Vagina (tissue), 2 donors: ENCODE measurements at regions not wholly inside any gene's neighbourhood (a gene's known extent, or its start where the extent isn't known, plus 50 kb on each side); places are given as distances from the start of the nearest gene placed in this dataset.

Experiments
- DNase-seq, 2 donors: peaks; one replicate each; pipeline ENCODE4 v3.0.0-alpha.2; 2017; ENCODE audit errors: extremely low spot score in 2 of 2
- H3K27ac ChIP-seq: fragments of 200-600 bp; sonication (generic); one replicate; pipeline ENCODE4 v1.5.1; 2019
- H3K27me3 ChIP-seq: fragments of 200-600 bp; sonication (generic); one replicate; pipeline ENCODE4 v1.5.1; 2019
- H3K36me3 ChIP-seq, 2 donors: fragments of 200-600 bp; sonication (generic); one replicate each; pipeline ENCODE4 v1.5.1; 2017 to 2019
- H3K4me1 ChIP-seq: fragments of 200-600 bp; sonication (generic); one replicate; pipeline ENCODE4 v1.5.1; 2019
- H3K4me3 ChIP-seq, 2 donors: fragments of 200-600 bp; sonication (generic); 1 replicate in 1 of 2; 2 replicates in 1 of 2; pipeline ENCODE4 v1.5.1; 2016 to 2019
- H3K9me3 ChIP-seq: fragments of 200-600 bp; sonication (generic); one replicate; pipeline ENCODE4 v1.5.1; 2019
- CTCF ChIP-seq, 3 experiments: fragments of 450-650 bp in 2 of 3; fragments of 200-600 bp in 1 of 3; sonication (generic) in 1 of 3; IDR thresholded peaks; one replicate each; pipeline ENCODE4 v1.5.1; 2017 to 2019; ENCODE audit warnings: antibody characterized with exemption in 3 of 3, mild to moderate bottlenecking in 2 of 3, moderate library complexity in 2 of 3
- POLR2A ChIP-seq, 2 donors: fragments of 450-650 bp; IDR thresholded peaks; one replicate each; pipeline ENCODE4 v1.6.1; 2017; ENCODE audit warnings: antibody characterized with exemption in 2 of 2, mild to moderate bottlenecking in 2 of 2, moderate library complexity in 2 of 2
- POLR2AphosphoS5 ChIP-seq, 2 donors: sonication (generic); formaldehyde crosslinking; IDR thresholded peaks; one replicate each; pipeline ENCODE4 v1.9.0; 2017; ENCODE audit warnings: antibody characterized with exemption in 2 of 2, mild to moderate bottlenecking in 2 of 2, low read depth in 1 of 2; ENCODE audit not compliant: insufficient read depth in 1 of 2
- intact Hi-C: fragments of 100-400 bp; cut with DNase I; formaldehyde crosslinking; loops from one replicate; pipeline ENCODE4 v1.15.1; 2023

GRCh38 chr1:193539731-193540459 is 353.5 kb upstream of the B3GALT2 start:
- no peaks in the 10 kb centered on the region for H3K27me3 ChIP-seq
- H3K4me3 ChIP-seq, result no peak overlapping the region
- H3K9me3 ChIP-seq, result no peaks in the 10 kb centered on the region
- TF ChIP-seq POLR2AphosphoS5 (IDR thresholded peaks at IDR 0.05; ENCODE audit: insufficient read depth in 1 of 2, low read depth in 1 of 2) (no peak), POLR2A (IDR thresholded peaks at IDR 0.05) (no peak), CTCF (IDR thresholded peaks at IDR 0.05) (no peak)
- H3K36me3 ChIP-seq, result no peaks in the 10 kb centered on the region
- intact Hi-C loops, result no loop called here
- H3K27ac ChIP-seq, result no peak overlapping the region
- DNase-seq, result no peak
- H3K4me1 ChIP-seq, result no peaks in the 10 kb centered on the region

GRCh38 chr1:193538680-193539079 is 352.3 kb upstream of the B3GALT2 start:
- no peak overlapping the region for H3K4me3 ChIP-seq
- intact Hi-C loops, result no loop called here
- no peak overlapping the region for H3K27ac ChIP-seq
- H3K4me1 ChIP-seq, result no peaks in the 10 kb centered on the region
- no peak for TF ChIP-seq CTCF (IDR thresholded peaks at IDR 0.05)
- TF ChIP-seq POLR2A (IDR thresholded peaks at IDR 0.05), result no peak
- TF ChIP-seq POLR2AphosphoS5 (IDR thresholded peaks at IDR 0.05; ENCODE audit: insufficient read depth in 1 of 2, low read depth in 1 of 2), result no peak
- H3K27me3 ChIP-seq, result no peaks in the 10 kb centered on the region
- no peaks in the 10 kb centered on the region for H3K9me3 ChIP-seq
- no peaks in the 10 kb centered on the region for H3K36me3 ChIP-seq
- DNase-seq, result no peak

- no peak overlapping the region for H3K4me3 ChIP-seq
- no peaks in the 10 kb centered on the region for H3K9me3 ChIP-seq
- H3K36me3 ChIP-seq, result no peaks in the 10 kb centered on the region
- H3K27me3 ChIP-seq, result no peaks in the 10 kb centered on the region
- DNase-seq, result no peak
- no peak overlapping the region for H3K27ac ChIP-seq
- intact Hi-C loops, result no loop called here
- TF ChIP-seq POLR2AphosphoS5 (IDR thresholded peaks at IDR 0.05; ENCODE audit: insufficient read depth in 1 of 2, low read depth in 1 of 2) (no peak), CTCF (IDR thresholded peaks at IDR 0.05) (no peak), POLR2A (IDR thresholded peaks at IDR 0.05) (no peak)
- H3K4me1 ChIP-seq, result no peaks in the 10 kb centered on the region
Measured at GRCh38 chr1:193538003-193538354, 351.6 kb upstream of the B3GALT2 start.

GRCh38 chr1:193537266-193538002 is 351.0 kb upstream of the B3GALT2 start:
- Histone ChIP-seq H3K9me3 (no peaks in the 10 kb centered on the region), H3K27me3 (no peaks in the 10 kb centered on the region), H3K4me1 (no peaks in the 10 kb centered on the region), H3K4me3 (no peak overlapping the region), H3K36me3 (no peaks in the 10 kb centered on the region), H3K27ac (no peak overlapping the region)
- TF ChIP-seq POLR2A (IDR thresholded peaks at IDR 0.05) (no peak), CTCF (IDR thresholded peaks at IDR 0.05) (no peak), POLR2AphosphoS5 (IDR thresholded peaks at IDR 0.05; ENCODE audit: insufficient read depth in 1 of 2, low read depth in 1 of 2) (no peak)
- intact Hi-C loops, result no loop called here
- DNase-seq, result no peak

- no peak for DNase-seq
- TF ChIP-seq CTCF (IDR thresholded peaks at IDR 0.05) (no peak), POLR2A (IDR thresholded peaks at IDR 0.05) (no peak), POLR2AphosphoS5 (IDR thresholded peaks at IDR 0.05; ENCODE audit: insufficient read depth in 1 of 2, low read depth in 1 of 2) (no peak)
- Histone ChIP-seq H3K4me3 (no peak overlapping the region), H3K36me3 (no peaks in the 10 kb centered on the region), H3K27ac (no peak overlapping the region), H3K9me3 (no peaks in the 10 kb centered on the region), H3K4me1 (no peaks in the 10 kb centered on the region), H3K27me3 (no peaks in the 10 kb centered on the region)
- intact Hi-C loops, result no loop called here
Measured at GRCh38 chr1:193533853-193534252, 347.4 kb upstream of the B3GALT2 start.
